ENCODE measurements at regions not wholly inside any gene's neighbourhood (a gene's known extent, or its start where the extent isn't known, plus 50 kb on each side); places are given as distances from the start of the nearest gene placed in this dataset.

DNA sequence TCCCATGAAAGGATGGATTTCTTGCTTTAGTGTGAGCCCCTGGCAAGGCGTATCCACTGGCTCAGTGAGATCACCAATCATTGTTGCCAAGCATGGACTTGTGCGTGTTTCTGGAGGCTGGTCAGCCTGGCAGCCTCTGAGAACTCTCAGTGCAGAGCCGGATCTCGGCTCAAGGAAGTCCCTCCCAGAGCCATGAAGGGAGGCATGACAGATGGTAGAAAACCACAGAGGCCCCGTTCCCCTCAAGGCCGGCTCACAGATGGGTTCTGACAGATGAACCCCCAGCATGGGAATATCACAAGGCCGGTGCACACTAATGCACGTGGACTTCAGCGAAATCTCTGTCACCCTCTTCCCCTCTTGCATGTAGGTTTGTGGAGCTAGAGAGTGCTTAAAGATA lies 290.5 kb downstream of the AJAP1 start:
- TF ChIP-seq, protein P1, sequence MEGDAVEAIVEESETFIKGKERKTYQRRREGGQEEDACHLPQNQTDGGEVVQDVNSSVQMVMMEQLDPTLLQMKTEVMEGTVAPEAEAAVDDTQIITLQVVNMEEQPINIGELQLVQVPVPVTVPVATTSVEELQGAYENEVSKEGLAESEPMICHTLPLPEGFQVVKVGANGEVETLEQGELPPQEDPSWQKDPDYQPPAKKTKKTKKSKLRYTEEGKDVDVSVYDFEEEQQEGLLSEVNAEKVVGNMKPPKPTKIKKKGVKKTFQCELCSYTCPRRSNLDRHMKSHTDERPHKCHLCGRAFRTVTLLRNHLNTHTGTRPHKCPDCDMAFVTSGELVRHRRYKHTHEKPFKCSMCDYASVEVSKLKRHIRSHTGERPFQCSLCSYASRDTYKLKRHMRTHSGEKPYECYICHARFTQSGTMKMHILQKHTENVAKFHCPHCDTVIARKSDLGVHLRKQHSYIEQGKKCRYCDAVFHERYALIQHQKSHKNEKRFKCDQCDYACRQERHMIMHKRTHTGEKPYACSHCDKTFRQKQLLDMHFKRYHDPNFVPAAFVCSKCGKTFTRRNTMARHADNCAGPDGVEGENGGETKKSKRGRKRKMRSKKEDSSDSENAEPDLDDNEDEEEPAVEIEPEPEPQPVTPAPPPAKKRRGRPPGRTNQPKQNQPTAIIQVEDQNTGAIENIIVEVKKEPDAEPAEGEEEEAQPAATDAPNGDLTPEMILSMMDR (IDR thresholded peaks at IDR 0.05): no peak
- no peak for TF ChIP-seq POLR2A (IDR thresholded peaks at IDR 0.05)

All from prostate gland (tissue), 2 donors.